OCI-M2 (cell line): ENCODE measurements at regions not wholly inside any gene's neighbourhood (a gene's known extent, or its start where the extent isn't known, plus 50 kb on each side); places are given as distances from the start of the nearest gene placed in this dataset.
"Not testable (repeated sequence)": the region's sequence is repeated elsewhere in the genome, so short reads cannot be mapped to it uniquely, and the experiment has no call there.

ENCODE experiments used
- DNase-seq: peaks from one replicate; lab custom pipeline; 2025; ENCODE audit not compliant: unreplicated experiment; lab: John Stamatoyannopoulos, UW

- DNase-seq, result no peak
Measured at GRCh38 chr18:39460136-39460535, 1894.5 kb upstream of the CELF4 start.

GRCh38 chr18:39455285-39455684 lies 1889.7 kb upstream of the CELF4 start:
- no peak for DNase-seq

DNA sequence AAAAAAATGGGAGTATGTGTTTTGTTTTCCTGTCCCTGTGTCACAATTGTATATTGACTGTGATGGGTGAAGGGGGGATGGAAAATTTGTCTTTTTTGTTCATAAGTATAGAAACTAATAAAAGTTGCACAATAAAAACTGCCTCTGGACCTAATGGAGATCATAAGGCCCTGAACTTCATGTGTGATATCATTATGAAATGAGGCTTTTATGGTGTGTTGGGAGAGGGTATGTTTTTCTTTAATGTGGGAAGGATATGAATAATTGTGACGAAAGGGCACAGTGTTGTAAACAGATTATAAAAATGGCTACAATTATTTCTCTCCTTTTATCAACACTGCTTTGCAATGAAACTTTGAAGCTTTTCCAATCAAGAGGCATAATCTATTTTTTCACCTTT lies 1889.3 kb upstream of the CELF4 start:
- DNase-seq, result no peak

- DNase-seq, result no peak
Measured at GRCh38 chr18:39453882-39454281, 1888.3 kb upstream of the CELF4 start.

GRCh38 chr18:39453356-39453755 lies 1887.8 kb upstream of the CELF4 start:
- DNase-seq, result no peak

DNA sequence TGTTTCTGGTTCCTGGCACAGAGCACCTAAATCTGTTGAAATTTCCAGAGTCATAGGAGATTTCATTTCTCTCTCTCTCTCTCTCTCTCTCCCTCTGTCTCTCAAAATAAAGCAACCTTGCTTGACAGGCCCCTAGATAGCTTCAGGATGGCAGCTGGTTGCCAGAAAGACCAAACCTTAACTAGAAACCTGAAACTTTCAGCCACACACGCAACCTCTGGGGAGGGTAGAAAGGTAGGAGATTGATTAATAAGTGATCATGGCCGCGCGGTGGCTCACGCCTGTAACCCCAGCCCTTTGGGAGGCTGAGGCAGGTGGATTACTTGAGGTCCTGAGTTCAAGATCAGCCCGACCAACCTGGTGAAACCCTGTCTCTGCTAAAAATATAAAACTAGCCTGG lies 1885.4 kb upstream of the CELF4 start:
- no peak for DNase-seq

DNA sequence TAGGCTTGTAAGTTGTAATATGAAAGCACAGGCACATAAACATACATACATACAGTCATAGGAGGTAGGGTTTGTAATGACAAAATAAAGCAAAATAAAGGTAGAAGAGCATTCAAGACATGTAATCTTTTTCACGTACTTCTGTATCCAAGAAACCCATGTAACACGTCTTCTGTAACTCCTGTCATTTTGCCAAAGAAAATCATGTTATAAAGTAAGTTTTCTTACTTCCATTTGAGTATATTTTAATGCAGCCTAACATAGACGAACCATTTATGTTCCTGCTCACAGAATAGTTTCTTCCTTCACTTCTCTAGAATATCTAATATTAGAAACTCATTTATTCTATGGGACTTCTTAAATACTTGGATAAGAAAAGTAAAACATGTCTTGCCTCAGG lies 1884.0 kb upstream of the CELF4 start:
- no peak for DNase-seq

- no peak for DNase-seq
Measured at GRCh38 chr18:39448942-39449341, 1883.3 kb upstream of the CELF4 start.

GRCh38 chr18:39444957-39445356 lies 1879.4 kb upstream of the CELF4 start:
- DNase-seq, result not testable (repeated sequence)

- DNase-seq, result no peak
Measured at GRCh38 chr18:39441648-39442047, 1876.0 kb upstream of the CELF4 start.

- no peak for DNase-seq
Measured at GRCh38 chr18:39435996-39436395, 1870.4 kb upstream of the CELF4 start.

DNA sequence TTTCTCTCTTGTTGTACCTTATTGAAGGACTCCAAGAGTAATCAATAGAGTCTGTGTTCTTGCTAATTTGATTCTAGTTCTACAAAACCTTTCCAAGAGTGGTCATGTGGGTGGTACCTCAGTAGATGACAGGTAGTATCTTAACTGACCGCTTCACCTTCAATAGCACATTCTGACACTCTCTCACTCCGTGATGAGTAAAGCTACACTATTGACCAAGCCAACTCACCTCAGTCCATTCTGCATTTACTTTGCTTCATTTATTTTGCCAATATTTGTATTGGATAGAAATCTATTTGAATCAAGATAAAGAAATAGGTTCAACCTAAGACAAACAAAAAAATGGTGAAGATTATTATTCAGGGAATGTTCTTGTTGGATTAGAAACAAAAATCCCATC lies 1869.6 kb upstream of the CELF4 start:
- DNase-seq, result no peak

- DNase-seq, result no peak
Measured at GRCh38 chr18:39434223-39434920, 1868.8 kb upstream of the CELF4 start.

DNA sequence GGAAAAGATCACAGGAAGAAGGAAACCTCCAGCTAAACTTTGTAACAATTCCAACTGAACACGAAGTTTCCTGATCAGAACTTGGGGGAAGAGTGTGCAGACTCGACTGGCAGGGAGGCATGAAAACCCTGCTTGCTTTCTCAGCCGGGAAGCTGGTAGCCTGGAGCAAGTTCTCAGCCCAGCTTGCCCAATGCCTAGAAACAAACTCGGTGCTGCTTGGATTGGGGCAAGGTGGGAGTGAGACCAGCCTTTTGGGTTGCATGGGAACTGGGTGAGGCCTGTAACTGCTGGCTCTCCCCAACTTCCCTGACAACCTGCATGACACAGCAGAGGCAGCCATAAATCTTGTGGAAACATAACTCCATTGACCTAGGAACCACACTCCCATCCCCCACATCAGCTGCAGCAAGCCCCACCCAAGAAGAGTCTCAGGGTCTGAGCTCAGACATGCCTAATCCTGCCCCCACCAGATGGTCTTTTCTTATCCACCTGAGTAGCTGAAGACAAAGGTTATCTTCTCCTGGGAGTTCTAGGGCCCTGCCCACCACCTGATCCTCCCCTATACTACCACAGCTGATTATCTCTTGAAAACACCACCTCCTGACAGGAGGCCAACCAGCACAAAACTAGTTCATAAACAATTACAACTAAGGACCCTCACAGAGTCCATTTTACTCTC lies 1859.7 kb upstream of the CELF4 start:
- no peak for DNase-seq

- no peak for DNase-seq
Measured at GRCh38 chr18:39424261-39424660, 1858.7 kb upstream of the CELF4 start.

- DNase-seq, result no peak
Measured at GRCh38 chr18:39421276-39421675, 1855.7 kb upstream of the CELF4 start.

GRCh38 chr18:39419315-39419714 lies 1853.7 kb upstream of the CELF4 start:
- no peak for DNase-seq

GRCh38 chr18:39415471-39415870 lies 1849.9 kb upstream of the CELF4 start:
- DNase-seq, result no peak

- no peak for DNase-seq
Measured at GRCh38 chr18:39414009-39414700, 1848.6 kb upstream of the CELF4 start.

- DNase-seq, result no peak
Measured at GRCh38 chr18:39406941-39407340, 1841.3 kb upstream of the CELF4 start.

DNA sequence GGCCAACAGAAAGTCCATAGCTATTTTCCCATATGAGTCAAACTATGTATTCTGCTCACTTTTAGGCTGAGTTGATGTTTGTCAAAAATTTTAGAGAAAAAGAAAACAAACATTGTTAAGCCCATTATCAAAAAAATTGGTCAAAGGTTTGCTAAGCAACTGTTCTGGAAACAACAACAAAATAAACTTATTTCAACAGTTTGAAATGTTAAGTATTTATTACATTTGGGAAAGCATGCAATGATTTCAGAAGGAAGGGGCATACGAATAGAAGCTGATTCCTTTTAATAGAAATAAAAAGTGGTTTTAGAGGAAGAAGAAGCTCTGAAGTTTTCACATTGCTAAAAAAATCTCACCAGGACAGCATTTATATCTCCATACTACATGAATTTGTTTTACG lies 1837.5 kb upstream of the CELF4 start:
- DNase-seq, result no peak

GRCh38 chr18:39399662-39400061 lies 1834.1 kb upstream of the CELF4 start:
- DNase-seq, result no peak
